ENCODE measurements at regions not wholly inside any gene's neighbourhood (a gene's known extent, or its start where the extent isn't known, plus 50 kb on each side); places are given as distances from the start of the nearest gene placed in this dataset.

DNA sequence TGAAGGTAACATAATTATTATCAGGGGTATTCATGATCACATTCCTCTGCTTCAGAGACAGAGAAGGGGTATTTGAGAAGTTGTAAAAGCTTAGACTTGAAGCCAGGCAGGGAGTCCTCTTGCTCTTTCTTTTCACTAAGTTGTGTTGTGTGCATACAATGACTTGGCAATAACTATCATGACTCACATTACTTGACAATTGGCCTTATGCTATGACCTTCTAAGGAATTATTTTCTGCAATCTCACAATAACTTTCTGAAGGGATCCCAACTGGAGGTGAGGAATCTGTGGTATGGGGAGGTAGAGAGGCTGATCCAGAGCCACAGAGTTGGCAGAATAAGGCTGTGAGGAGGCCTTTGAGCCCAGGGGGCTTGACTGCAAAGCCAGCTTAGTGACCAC, 622.3 kb downstream of the MTRR start:
- TF ChIP-seq, protein P1, sequence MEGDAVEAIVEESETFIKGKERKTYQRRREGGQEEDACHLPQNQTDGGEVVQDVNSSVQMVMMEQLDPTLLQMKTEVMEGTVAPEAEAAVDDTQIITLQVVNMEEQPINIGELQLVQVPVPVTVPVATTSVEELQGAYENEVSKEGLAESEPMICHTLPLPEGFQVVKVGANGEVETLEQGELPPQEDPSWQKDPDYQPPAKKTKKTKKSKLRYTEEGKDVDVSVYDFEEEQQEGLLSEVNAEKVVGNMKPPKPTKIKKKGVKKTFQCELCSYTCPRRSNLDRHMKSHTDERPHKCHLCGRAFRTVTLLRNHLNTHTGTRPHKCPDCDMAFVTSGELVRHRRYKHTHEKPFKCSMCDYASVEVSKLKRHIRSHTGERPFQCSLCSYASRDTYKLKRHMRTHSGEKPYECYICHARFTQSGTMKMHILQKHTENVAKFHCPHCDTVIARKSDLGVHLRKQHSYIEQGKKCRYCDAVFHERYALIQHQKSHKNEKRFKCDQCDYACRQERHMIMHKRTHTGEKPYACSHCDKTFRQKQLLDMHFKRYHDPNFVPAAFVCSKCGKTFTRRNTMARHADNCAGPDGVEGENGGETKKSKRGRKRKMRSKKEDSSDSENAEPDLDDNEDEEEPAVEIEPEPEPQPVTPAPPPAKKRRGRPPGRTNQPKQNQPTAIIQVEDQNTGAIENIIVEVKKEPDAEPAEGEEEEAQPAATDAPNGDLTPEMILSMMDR (IDR thresholded peaks at IDR 0.05 in 2 of 3, conservative IDR thresholded peaks at IDR 0.05 in 1 of 3; ENCODE audit: borderline replicate concordance in 1 of 3, insufficient read depth in 1 of 3, low read depth in 2 of 3, low read length in 2 of 3): no peak
- TF ChIP-seq EZH2 (IDR thresholded peaks at IDR 0.05) (no peak), CEBPB (IDR thresholded peaks at IDR 0.05; ENCODE audit: low read depth) (no peak), POLR2AphosphoS5 (IDR thresholded peaks at IDR 0.05; ENCODE audit: low read depth, low read length) (no peak), RAD21 (IDR thresholded peaks at IDR 0.05; ENCODE audit: low read depth) (no peak), POLR2A (IDR thresholded peaks at IDR 0.05; ENCODE audit: borderline replicate concordance, extremely low read depth, insufficient read depth, insufficient read length) (no peak), ZNF274 (IDR thresholded peaks at IDR 0.05; ENCODE audit: low read depth, low read length) (no peak), YY1 (IDR thresholded peaks at IDR 0.05; ENCODE audit: extremely low read depth, insufficient replicate concordance, low read depth, low read length) (no peak)
- TF ChIP-seq, protein P2, sequence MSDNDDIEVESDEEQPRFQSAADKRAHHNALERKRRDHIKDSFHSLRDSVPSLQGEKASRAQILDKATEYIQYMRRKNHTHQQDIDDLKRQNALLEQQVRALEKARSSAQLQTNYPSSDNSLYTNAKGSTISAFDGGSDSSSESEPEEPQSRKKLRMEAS (IDR thresholded peaks at IDR 0.05): no peak
- TF ChIP-seq, protein P3, sequence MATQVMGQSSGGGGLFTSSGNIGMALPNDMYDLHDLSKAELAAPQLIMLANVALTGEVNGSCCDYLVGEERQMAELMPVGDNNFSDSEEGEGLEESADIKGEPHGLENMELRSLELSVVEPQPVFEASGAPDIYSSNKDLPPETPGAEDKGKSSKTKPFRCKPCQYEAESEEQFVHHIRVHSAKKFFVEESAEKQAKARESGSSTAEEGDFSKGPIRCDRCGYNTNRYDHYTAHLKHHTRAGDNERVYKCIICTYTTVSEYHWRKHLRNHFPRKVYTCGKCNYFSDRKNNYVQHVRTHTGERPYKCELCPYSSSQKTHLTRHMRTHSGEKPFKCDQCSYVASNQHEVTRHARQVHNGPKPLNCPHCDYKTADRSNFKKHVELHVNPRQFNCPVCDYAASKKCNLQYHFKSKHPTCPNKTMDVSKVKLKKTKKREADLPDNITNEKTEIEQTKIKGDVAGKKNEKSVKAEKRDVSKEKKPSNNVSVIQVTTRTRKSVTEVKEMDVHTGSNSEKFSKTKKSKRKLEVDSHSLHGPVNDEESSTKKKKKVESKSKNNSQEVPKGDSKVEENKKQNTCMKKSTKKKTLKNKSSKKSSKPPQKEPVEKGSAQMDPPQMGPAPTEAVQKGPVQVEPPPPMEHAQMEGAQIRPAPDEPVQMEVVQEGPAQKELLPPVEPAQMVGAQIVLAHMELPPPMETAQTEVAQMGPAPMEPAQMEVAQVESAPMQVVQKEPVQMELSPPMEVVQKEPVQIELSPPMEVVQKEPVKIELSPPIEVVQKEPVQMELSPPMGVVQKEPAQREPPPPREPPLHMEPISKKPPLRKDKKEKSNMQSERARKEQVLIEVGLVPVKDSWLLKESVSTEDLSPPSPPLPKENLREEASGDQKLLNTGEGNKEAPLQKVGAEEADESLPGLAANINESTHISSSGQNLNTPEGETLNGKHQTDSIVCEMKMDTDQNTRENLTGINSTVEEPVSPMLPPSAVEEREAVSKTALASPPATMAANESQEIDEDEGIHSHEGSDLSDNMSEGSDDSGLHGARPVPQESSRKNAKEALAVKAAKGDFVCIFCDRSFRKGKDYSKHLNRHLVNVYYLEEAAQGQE (IDR thresholded peaks at IDR 0.05; ENCODE audit: low read depth): no peak
- TF ChIP-seq, protein P4, sequence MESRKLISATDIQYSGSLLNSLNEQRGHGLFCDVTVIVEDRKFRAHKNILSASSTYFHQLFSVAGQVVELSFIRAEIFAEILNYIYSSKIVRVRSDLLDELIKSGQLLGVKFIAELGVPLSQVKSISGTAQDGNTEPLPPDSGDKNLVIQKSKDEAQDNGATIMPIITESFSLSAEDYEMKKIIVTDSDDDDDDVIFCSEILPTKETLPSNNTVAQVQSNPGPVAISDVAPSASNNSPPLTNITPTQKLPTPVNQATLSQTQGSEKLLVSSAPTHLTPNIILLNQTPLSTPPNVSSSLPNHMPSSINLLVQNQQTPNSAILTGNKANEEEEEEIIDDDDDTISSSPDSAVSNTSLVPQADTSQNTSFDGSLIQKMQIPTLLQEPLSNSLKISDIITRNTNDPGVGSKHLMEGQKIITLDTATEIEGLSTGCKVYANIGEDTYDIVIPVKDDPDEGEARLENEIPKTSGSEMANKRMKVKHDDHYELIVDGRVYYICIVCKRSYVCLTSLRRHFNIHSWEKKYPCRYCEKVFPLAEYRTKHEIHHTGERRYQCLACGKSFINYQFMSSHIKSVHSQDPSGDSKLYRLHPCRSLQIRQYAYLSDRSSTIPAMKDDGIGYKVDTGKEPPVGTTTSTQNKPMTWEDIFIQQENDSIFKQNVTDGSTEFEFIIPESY (IDR thresholded peaks at IDR 0.05; ENCODE audit: extremely low read depth, insufficient replicate concordance, low read length): no peak
